H9 (cell line): ENCODE measurements at regions not wholly inside any gene's neighbourhood (a gene's known extent, or its start where the extent isn't known, plus 50 kb on each side); places are given as distances from the start of the nearest gene placed in this dataset.

ENCODE experiments used
- DNase-seq: peaks from one replicate; pipeline ENCODE4 v3.0.0-alpha.2; 2017
- H2AFZ ChIP-seq: one replicate; pipeline ENCODE4 v1.6.1; 2013; ENCODE audit warnings: mild to moderate bottlenecking, low read length, control low read depth, moderate library complexity
- H2AK5ac ChIP-seq: 2 replicates; pipeline ENCODE4 v1.6.1; 2013; ENCODE audit warnings: low read length, control low read depth, mixed read lengths; ENCODE audit not compliant: insufficient read length
- H2BK120ac ChIP-seq: one replicate; pipeline ENCODE4 v1.6.1; 2013; ENCODE audit warnings: low read depth, mild to moderate bottlenecking, low read length, control low read depth, inconsistent platforms; ENCODE audit not compliant: poor library complexity, severe bottlenecking
- H2BK12ac ChIP-seq: 2 replicates; pipeline ENCODE4 v1.6.1; 2013; ENCODE audit warnings: low read length, control low read depth, mixed read lengths, low read depth; ENCODE audit not compliant: insufficient read length
- H2BK15ac ChIP-seq: 2 replicates; pipeline ENCODE4 v1.6.1; 2013; ENCODE audit warnings: low read depth, low read length, control low read depth
- H2BK20ac ChIP-seq: one replicate; pipeline ENCODE4 v1.6.1; 2013; ENCODE audit warnings: low read depth, mild to moderate bottlenecking, low read length, control low read depth, inconsistent platforms; ENCODE audit not compliant: poor library complexity, severe bottlenecking
- H2BK5ac ChIP-seq: 2 replicates; pipeline ENCODE4 v1.6.1; 2013; ENCODE audit warnings: low read length, control low read depth, mixed read lengths; ENCODE audit not compliant: insufficient read length
- H3K14ac ChIP-seq: 2 replicates; pipeline ENCODE4 v1.6.1; 2013; ENCODE audit warnings: low read length, control low read depth; ENCODE audit not compliant: insufficient read depth
- H3K18ac ChIP-seq: 2 replicates; pipeline ENCODE4 v1.6.1; 2013; ENCODE audit warnings: low read depth, mild to moderate bottlenecking, mixed read lengths, low read length, control low read depth; ENCODE audit not compliant: insufficient read length
- H3K23ac ChIP-seq: 2 replicates; pipeline ENCODE4 v1.6.1; 2013; ENCODE audit warnings: low read length, control low read depth, mixed read lengths, low read depth; ENCODE audit not compliant: insufficient read length
- H3K23me2 ChIP-seq: 2 replicates; pipeline ENCODE4 v1.6.1; 2013; ENCODE audit warnings: low read depth, mild to moderate bottlenecking, mixed read lengths, low read length, control low read depth; ENCODE audit not compliant: insufficient read length, poor library complexity, severe bottlenecking
- H3K27ac ChIP-seq: 2 replicates; pipeline ENCODE4 v1.5.1; 2013; ENCODE audit warnings: low read length, control low read depth, mixed read lengths, low read depth; ENCODE audit not compliant: insufficient read length
- H3K27me3 ChIP-seq: 2 replicates; pipeline ENCODE4 v1.6.1; 2013; ENCODE audit warnings: low read length, control low read depth, inconsistent platforms; ENCODE audit not compliant: insufficient read depth
- H3K4ac ChIP-seq: 2 replicates; pipeline ENCODE4 v1.6.1; 2013; ENCODE audit warnings: low read depth, mild to moderate bottlenecking, control low read depth, inconsistent platforms, low read length, moderate library complexity
- H3K4me1 ChIP-seq: 2 replicates; pipeline ENCODE4 v1.6.1; 2013; ENCODE audit warnings: low read length, control low read depth, inconsistent platforms; ENCODE audit not compliant: insufficient read depth
- H3K4me2 ChIP-seq: 2 replicates; pipeline ENCODE4 v1.6.1; 2013; ENCODE audit warnings: low read length, control low read depth, mixed read lengths; ENCODE audit not compliant: insufficient read length, insufficient read depth
- H3K56ac ChIP-seq: 2 replicates; pipeline ENCODE4 v1.6.1; 2013; ENCODE audit warnings: low read depth, mild to moderate bottlenecking, mixed read lengths, low read length, control low read depth; ENCODE audit not compliant: insufficient read length
- H3K79me1 ChIP-seq: 2 replicates; pipeline ENCODE4 v1.6.1; 2013; ENCODE audit warnings: low read depth, mild to moderate bottlenecking, moderate library complexity, low read length, control low read depth, inconsistent platforms; ENCODE audit not compliant: insufficient read depth, poor library complexity, severe bottlenecking
- H3K79me2 ChIP-seq: 2 replicates; pipeline ENCODE4 v1.6.1; 2013; ENCODE audit warnings: low read length, control low read depth, inconsistent platforms; ENCODE audit not compliant: insufficient read depth
- H3K9ac ChIP-seq: 2 replicates; pipeline ENCODE4 v1.6.1; 2013; ENCODE audit warnings: low read length, control low read depth, mixed read lengths; ENCODE audit not compliant: insufficient read length; ENCODE audit errors: extremely low read depth
- H3K9me3 ChIP-seq: one replicate; pipeline ENCODE4 v1.6.1; 2013; ENCODE audit warnings: low read depth, low read length, inconsistent platforms; ENCODE audit not compliant: control insufficient read depth
- H3T11ph ChIP-seq: one replicate; pipeline ENCODE4 v1.6.1; 2013; ENCODE audit warnings: mild to moderate bottlenecking, low read length, control low read depth, inconsistent platforms
- H4K20me1 ChIP-seq: one replicate; pipeline ENCODE4 v1.6.1; 2013; ENCODE audit not compliant: control insufficient read depth, insufficient read length, insufficient read depth
- H4K5ac ChIP-seq: 2 replicates; pipeline ENCODE4 v1.6.1; 2013; ENCODE audit warnings: low read depth, mild to moderate bottlenecking, mixed read lengths, low read length, control low read depth; ENCODE audit not compliant: insufficient read length
- H4K8ac ChIP-seq: replicated peaks from 2 replicates; pipeline ENCODE4 v1.6.1; 2013; ENCODE audit warnings: low read length, control low read depth, mixed read lengths, low read depth; ENCODE audit not compliant: insufficient read length
- H4K91ac ChIP-seq: 2 replicates; pipeline ENCODE4 v1.6.1; 2013; ENCODE audit warnings: low read depth, mild to moderate bottlenecking, moderate library complexity, mixed read lengths, low read length, control low read depth; ENCODE audit not compliant: insufficient read length
- H3K27ac Mint-ChIP-seq, 3 experiments: 2 replicates in 2 of 3; 3 replicates in 1 of 3; pipeline ENCODE4 v1.8.0; 2020 to 2021; ENCODE audit warnings: mixed read lengths in 3 of 3, mild to moderate bottlenecking in 1 of 3, moderate library complexity in 1 of 3
- H3K27me3 Mint-ChIP-seq: 2 replicates; pipeline ENCODE4 v1.8.0; 2021; ENCODE audit warnings: low read depth, mild to moderate bottlenecking, moderate library complexity, mixed read lengths
- H3K36me3 Mint-ChIP-seq, 3 experiments: 2 replicates in 2 of 3; 3 replicates in 1 of 3; pipeline ENCODE4 v1.8.0; 2020 to 2021; ENCODE audit warnings: low read depth in 3 of 3, mixed read lengths in 3 of 3; ENCODE audit not compliant: insufficient read depth in 1 of 3
- H3K4me1 Mint-ChIP-seq, 2 experiments: 2 replicates each; pipeline ENCODE4 v1.8.0; 2020; ENCODE audit warnings: mixed read lengths in 2 of 2
- H3K4me3 Mint-ChIP-seq, 2 experiments: 2 replicates in 1 of 2; 3 replicates in 1 of 2; pipeline ENCODE4 v1.8.0; 2020 to 2021; ENCODE audit warnings: mild to moderate bottlenecking in 2 of 2, mixed read lengths in 2 of 2, moderate library complexity in 1 of 2
- H3K9me3 Mint-ChIP-seq, 2 experiments: 2 replicates in 1 of 2; 3 replicates in 1 of 2; pipeline ENCODE4 v1.8.0; 2020; ENCODE audit warnings: mild to moderate bottlenecking in 2 of 2, mixed read lengths in 2 of 2, moderate library complexity in 1 of 2
- CTCF ChIP-seq: fragments of 200-600 bp; sonication (generic); conservative IDR thresholded peaks from 3 replicates; pipeline ENCODE4 v1.8.0; 2021; ENCODE audit warnings: antibody characterized with exemption, mild to moderate bottlenecking
- WGBS: extraction: QIAGEN DNeasy Blood & Tissue Kit; methylation state at CpG from one replicate; pipeline ENCODE4 v1.1.7; 2013; ENCODE audit warnings: missing lambda C conversion rate, low lambda C conversion rate, mixed read lengths; ENCODE audit not compliant: insufficient read length; ENCODE audit errors: extremely low coverage; 5-methylcytosine and 5-hydroxymethylcytosine counted together

- H3K4me2 ChIP-seq: no peak overlapping the region
- H3K79me2 ChIP-seq: no peaks in the 10 kb centered on the region
- no peaks in the 10 kb centered on the region for H3K23me2 ChIP-seq
- H2BK5ac ChIP-seq: no peak overlapping the region
- H3K56ac ChIP-seq: no peak overlapping the region
- no peak overlapping the region for H2AFZ ChIP-seq
- no peak for TF ChIP-seq CTCF
- no peak overlapping the region for H3K4ac ChIP-seq
- H4K20me1 ChIP-seq: no peaks in the 10 kb centered on the region
- H3T11ph ChIP-seq: no peak overlapping the region
- Mint-ChIP-seq H3K4me3 (no peak overlapping the region), H3K9me3 (no peaks in the 10 kb centered on the region), H3K27me3 (no peaks in the 10 kb centered on the region), H3K4me1 (peaks cover 0 to 2% of the 10 kb centered on the region in 2 experiments; a peak in 2 of 4 replicates), H3K27ac (no peak overlapping the region), H3K36me3 (no peaks in the 10 kb centered on the region)
- H3K27ac ChIP-seq: no peak overlapping the region
- no peak overlapping the region for H2BK20ac ChIP-seq
- H3K18ac ChIP-seq: no peak overlapping the region
- H2BK120ac ChIP-seq: no peak overlapping the region
- no peak overlapping the region for H3K9ac ChIP-seq
- no peak overlapping the region for H3K23ac ChIP-seq
- no CpG with 5 or more reads among the region's 3 CpGs for WGBS
- no peaks in the 10 kb centered on the region for H3K79me1 ChIP-seq
- no peaks in the 10 kb centered on the region for H3K9me3 ChIP-seq
- no peak overlapping the region for H3K14ac ChIP-seq
- no peak overlapping the region for H4K91ac ChIP-seq
- H2AK5ac ChIP-seq: no peak overlapping the region
- H2BK15ac ChIP-seq: no peak overlapping the region
- H4K5ac ChIP-seq: no peak overlapping the region
- H4K8ac ChIP-seq: no peak overlapping the region
- H3K27me3 ChIP-seq: no peaks in the 10 kb centered on the region
- no peak for DNase-seq
- H3K4me1 ChIP-seq: no peaks in the 10 kb centered on the region
- no peak overlapping the region for H2BK12ac ChIP-seq
Measured at GRCh38 chr3:29186982-29187725, 93.7 kb upstream of the RBMS3 start.
